Right lobe of liver (tissue), 6 donors: ENCODE measurements at regions not wholly inside any gene's neighbourhood (a gene's known extent, or its start where the extent isn't known, plus 50 kb on each side); places are given as distances from the start of the nearest gene placed in this dataset.

Experiments
- ATAC-seq, 4 donors: fragments of 200-7000 bp; cut with Tn5 transposase; one replicate each; pipeline ENCODE4 v1.9.1; 2020; ENCODE audit warnings: mild to moderate bottlenecking in 4 of 4, moderate library complexity in 4 of 4
- DNase-seq, 3 donors: peaks; one replicate each; pipeline ENCODE4 v3.0.0-alpha.2; 2020
- H3K27ac ChIP-seq, 3 donors: fragments of 200-600 bp; one replicate each; pipeline ENCODE4 v1.8.0; 2022
- H3K27me3 ChIP-seq, 2 donors: fragments of 200-600 bp; one replicate each; pipeline ENCODE4 v1.8.0; 2022
- H3K36me3 ChIP-seq, 4 donors: fragments of 200-600 bp; sonication (generic) in 1 of 4; one replicate each; pipeline versions ENCODE4 v1.5.1 to v1.8.0; 2017 to 2022; ENCODE audit warnings: control low read depth in 1 of 4
- H3K4me1 ChIP-seq, 4 donors: fragments of 200-600 bp; sonication (generic) in 1 of 4; one replicate each; pipeline versions ENCODE4 v1.5.1 to v1.8.0; 2017 to 2022; ENCODE audit warnings: control low read depth in 1 of 4
- H3K4me3 ChIP-seq, 3 donors: fragments of 200-600 bp; one replicate each; pipeline ENCODE4 v1.8.0; 2022
- H3K9me3 ChIP-seq, 4 donors: fragments of 200-600 bp; sonication (generic) in 1 of 4; one replicate each; pipeline versions ENCODE4 v1.5.1 to v1.8.0; 2017 to 2022; ENCODE audit warnings: control low read depth in 1 of 4
- POLR2A ChIP-seq: fragments of 450-650 bp; IDR thresholded peaks from one replicate; pipeline ENCODE4 v1.6.1; 2017; ENCODE audit warnings: antibody characterized with exemption, mild to moderate bottlenecking
- WGBS: methylation state at CpG from one replicate; pipeline ENCODE4 v1.1.6; 2018; ENCODE audit warnings: low coverage, low lambda C conversion rate; ENCODE audit not compliant: insufficient coverage; ENCODE audit errors: missing lambda C conversion rate; 5-methylcytosine and 5-hydroxymethylcytosine counted together
- intact Hi-C, 2 donors: fragments of 100-400 bp; cut with DNase I; formaldehyde crosslinking; loops; one replicate each; pipeline versions ENCODE4 v1.11.2 to v1.14.1; 2022
- TF ChIP-seq, protein P1 (sequence below), 4 donors: fragments of 200-600 bp in 3 of 4; fragments of 450-650 bp in 1 of 4; IDR thresholded peaks; one replicate each; pipeline versions ENCODE4 v1.5.1 to v1.8.0; 2016 to 2022; ENCODE audit warnings: antibody characterized with exemption in 4 of 4, mild to moderate bottlenecking in 2 of 4
- donor health status: DM: no; HTN: yes; CAD: no.
- donor health status: DM: no; HTN: no; CAD: no.
- donor health status: DM: no; HTN: no; CAD: no.
- donor health status: DM: no; HTN: yes; CAD: no.
- donor health status: DM: no; HTN: yes; CAD: no.

DNA sequence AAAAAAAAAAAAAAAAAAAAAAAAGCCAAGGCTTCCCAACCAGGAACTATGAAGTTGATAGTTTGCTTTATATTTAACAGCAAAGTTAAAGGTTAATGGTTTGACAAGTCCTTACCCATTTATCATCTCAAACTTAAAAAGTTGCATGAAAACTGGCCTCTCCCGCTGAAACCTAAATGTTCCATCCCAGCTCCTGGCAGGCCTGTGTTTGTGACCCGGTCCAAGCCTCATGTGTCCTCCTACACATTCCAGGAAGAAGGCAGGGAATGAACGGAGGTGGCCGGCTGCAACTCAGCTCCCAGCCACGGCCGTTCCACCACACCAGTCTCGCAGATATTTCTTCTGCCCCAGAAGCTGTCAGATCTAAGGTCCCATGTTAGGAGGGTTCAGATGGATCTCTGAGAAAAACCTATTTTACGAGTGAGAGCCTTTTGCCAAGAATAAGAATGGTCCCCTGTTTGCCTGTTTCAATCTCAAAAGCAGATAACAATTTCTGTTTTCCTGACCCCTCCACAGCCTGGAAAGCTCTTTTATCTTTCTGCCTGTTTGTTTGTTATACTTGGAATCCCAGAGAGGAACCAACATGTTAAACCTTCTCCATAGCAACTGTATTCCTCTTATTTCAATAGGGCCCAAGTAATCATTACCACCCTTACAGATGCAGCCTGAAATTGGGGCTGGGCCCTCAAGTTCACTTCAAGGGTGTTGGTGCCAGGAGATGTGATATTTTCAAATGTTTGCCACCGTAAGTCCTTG lies 56.5 kb downstream of the KCTD12 start:
- no peak overlapping the region for H3K4me3 ChIP-seq
- peak; percentile 38 to 60 (median 42) for ATAC-seq
- H3K4me1 ChIP-seq: no peaks in the 10 kb centered on the region
- intact Hi-C loops: no loop called here
- no peak overlapping the region for H3K27ac ChIP-seq
- TF ChIP-seq POLR2A: no peak
- TF ChIP-seq, protein P1, sequence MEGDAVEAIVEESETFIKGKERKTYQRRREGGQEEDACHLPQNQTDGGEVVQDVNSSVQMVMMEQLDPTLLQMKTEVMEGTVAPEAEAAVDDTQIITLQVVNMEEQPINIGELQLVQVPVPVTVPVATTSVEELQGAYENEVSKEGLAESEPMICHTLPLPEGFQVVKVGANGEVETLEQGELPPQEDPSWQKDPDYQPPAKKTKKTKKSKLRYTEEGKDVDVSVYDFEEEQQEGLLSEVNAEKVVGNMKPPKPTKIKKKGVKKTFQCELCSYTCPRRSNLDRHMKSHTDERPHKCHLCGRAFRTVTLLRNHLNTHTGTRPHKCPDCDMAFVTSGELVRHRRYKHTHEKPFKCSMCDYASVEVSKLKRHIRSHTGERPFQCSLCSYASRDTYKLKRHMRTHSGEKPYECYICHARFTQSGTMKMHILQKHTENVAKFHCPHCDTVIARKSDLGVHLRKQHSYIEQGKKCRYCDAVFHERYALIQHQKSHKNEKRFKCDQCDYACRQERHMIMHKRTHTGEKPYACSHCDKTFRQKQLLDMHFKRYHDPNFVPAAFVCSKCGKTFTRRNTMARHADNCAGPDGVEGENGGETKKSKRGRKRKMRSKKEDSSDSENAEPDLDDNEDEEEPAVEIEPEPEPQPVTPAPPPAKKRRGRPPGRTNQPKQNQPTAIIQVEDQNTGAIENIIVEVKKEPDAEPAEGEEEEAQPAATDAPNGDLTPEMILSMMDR (IDR thresholded peaks at IDR 0.05): no peak
- H3K9me3 ChIP-seq: no peaks in the 10 kb centered on the region
- no peaks in the 10 kb centered on the region for H3K36me3 ChIP-seq
- no peaks in the 10 kb centered on the region for H3K27me3 ChIP-seq
- no peak for DNase-seq
- 32% methylated on average over 9 of the region's 9 CpGs for WGBS

DNA sequence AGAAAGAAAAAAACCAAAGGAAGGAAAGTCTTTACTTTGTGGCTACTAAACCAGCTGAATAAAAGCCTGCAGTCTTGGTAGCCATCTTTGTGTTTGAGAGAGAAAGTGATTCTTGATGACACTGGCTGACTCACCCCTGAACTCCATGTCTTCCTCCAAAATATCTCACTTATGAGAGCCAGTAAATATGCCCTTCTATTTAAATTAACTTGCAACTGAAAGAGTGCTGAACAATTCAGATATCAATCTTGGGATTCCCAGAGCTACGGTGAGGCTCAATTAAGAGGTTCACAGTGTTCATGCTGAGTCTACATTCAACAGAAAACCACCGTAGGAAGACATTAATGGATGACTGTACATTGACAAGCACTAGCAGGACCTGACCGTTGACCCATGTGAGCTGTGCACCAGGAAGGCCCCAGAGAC lies 57.9 kb downstream of the KCTD12 start:
- no peak for TF ChIP-seq POLR2A
- TF ChIP-seq, protein P1 (IDR thresholded peaks at IDR 0.05): no peak
- no peak for DNase-seq
- no peak for ATAC-seq
- H3K27me3 ChIP-seq: no peaks in the 10 kb centered on the region
- no peaks in the 10 kb centered on the region for H3K4me1 ChIP-seq
- H3K4me3 ChIP-seq: no peak overlapping the region
- intact Hi-C loops: no loop called here
- H3K9me3 ChIP-seq: no peaks in the 10 kb centered on the region
- H3K36me3 ChIP-seq: no peaks in the 10 kb centered on the region
- 0% methylated on average over 1 of the region's 3 CpGs for WGBS
- no peak overlapping the region for H3K27ac ChIP-seq

DNA sequence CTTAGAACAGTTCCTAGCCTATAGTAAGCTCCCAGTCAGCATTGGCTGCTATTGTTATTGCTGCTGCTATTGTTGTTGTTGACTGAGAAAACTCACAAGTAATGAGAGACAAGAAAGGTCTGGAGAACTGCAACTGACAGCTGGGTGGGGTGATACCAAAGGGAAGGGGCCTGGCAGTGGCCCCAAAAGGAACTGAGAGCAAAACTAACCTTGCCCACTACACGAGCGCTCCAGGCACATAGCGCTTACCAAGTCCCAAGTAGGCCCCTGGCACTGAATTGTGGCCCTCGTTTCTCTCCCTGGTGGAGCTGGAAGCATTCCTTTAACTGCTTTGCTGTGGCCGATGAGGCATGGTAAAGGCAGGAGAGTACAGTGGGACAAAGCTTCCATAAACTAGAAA lies 59.7 kb downstream of the KCTD12 start:
- intact Hi-C loops: no loop called here
- no peak for TF ChIP-seq POLR2A
- TF ChIP-seq, protein P1 (IDR thresholded peaks at IDR 0.05): no peak
- WGBS: 20% methylated on average over 1 of the region's 5 CpGs
- H3K36me3 ChIP-seq: no peaks in the 10 kb centered on the region
- H3K4me1 ChIP-seq: no peaks in the 10 kb centered on the region
- no peaks in the 10 kb centered on the region for H3K27me3 ChIP-seq
- no peak overlapping the region for H3K4me3 ChIP-seq
- no peaks in the 10 kb centered on the region for H3K9me3 ChIP-seq
- H3K27ac ChIP-seq: no peak overlapping the region
- DNase-seq (no peak), ATAC-seq (peak in 2 of 4 donors; percentile 43 to 52)

DNA sequence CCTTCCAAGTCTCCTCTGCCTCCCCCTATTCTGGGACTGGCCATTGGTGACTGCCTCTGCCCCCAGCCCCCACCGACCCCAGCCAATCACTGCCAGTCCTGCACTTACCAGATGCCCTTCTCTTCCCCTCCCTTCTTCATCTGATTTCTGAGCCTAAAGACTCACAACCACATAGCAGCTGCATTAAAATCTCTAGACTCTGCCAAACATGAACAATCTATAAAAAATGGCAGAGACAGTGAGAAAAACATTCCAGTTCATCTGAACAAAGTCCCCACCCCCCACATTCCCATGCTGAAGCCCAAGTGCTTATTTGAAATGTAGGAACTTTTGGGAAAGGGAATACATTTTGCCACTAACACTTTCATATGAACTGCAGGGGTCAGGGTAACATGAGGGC lies 60.8 kb downstream of the KCTD12 start:
- ATAC-seq: no peak
- no peaks in the 10 kb centered on the region for H3K27me3 ChIP-seq
- no peak overlapping the region for H3K4me3 ChIP-seq
- H3K4me1 ChIP-seq: no peaks in the 10 kb centered on the region
- no peaks in the 10 kb centered on the region for H3K36me3 ChIP-seq
- intact Hi-C loops: no loop called here
- no peaks in the 10 kb centered on the region for H3K9me3 ChIP-seq
- no peak for TF ChIP-seq POLR2A
- no peak overlapping the region for H3K27ac ChIP-seq
- WGBS: 44% methylated on average over 1 of the region's 1 CpG
- no peak for DNase-seq

DNA sequence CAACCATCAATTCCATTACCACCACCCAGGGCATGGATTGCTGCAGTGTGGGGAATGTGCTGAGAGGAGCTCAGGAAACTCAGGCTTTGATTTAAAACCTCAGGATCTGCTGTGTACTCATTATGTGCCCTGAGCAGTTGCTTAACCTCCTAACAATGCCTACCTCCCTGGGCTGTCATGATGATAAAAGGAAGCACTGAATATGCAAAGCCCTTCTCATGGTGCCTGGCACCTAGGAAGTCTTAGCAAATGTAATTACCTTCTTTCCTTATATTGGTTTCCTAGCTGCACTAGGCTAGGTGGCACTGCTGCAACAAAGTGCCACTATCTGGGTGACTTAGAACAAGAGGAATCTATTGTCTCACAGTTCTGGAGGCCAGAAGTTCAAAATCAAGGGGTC lies 62.2 kb downstream of the KCTD12 start:
- DNase-seq (no peak), ATAC-seq (no peak)
- H3K36me3 ChIP-seq: no peaks in the 10 kb centered on the region
- no peaks in the 10 kb centered on the region for H3K9me3 ChIP-seq
- H3K4me1 ChIP-seq: no peaks in the 10 kb centered on the region
- intact Hi-C loops: no loop called here
- no peaks in the 10 kb centered on the region for H3K27me3 ChIP-seq
- TF ChIP-seq, protein P1 (IDR thresholded peaks at IDR 0.05): no peak
- no peak for TF ChIP-seq POLR2A
- no peak overlapping the region for H3K27ac ChIP-seq
- no peak overlapping the region for H3K4me3 ChIP-seq
